ENCODE measurements at regions not wholly inside any gene's neighbourhood (a gene's known extent, or its start where the extent isn't known, plus 50 kb on each side); places are given as distances from the start of the nearest gene placed in this dataset.

DNA sequence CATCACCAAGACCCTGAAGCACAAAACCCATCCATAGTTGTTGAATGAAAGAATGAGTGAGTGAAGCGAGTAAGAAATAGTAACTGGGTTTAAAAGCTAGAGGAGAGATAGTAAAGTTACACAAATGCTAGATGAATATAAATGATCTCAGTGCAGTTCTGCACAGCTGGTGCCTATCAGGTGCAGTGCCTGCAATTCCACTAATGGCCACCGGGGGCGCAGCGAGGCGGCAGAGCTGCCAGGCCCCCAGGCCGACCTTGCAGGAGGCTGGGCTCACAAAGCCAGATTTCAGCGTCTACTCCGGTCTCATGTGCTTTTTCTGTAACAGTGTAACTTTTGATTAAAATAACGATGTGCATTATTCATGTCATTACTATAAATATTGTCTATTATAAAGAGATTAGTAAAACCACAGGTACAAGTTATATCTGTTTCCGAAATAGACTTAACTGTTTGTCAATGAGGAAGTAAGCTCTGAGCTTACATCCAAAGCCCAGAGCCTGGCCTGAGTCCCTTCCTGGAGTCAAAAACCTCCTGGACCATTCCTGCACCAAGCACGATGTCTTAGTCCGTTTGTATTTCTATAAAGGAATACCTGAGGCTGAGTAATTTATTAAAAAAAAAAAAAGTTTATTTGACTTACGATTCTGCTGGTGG is 477.6 kb downstream of the NPHP4 start:
- DNase-seq = peak; percentile 44

DNA sequence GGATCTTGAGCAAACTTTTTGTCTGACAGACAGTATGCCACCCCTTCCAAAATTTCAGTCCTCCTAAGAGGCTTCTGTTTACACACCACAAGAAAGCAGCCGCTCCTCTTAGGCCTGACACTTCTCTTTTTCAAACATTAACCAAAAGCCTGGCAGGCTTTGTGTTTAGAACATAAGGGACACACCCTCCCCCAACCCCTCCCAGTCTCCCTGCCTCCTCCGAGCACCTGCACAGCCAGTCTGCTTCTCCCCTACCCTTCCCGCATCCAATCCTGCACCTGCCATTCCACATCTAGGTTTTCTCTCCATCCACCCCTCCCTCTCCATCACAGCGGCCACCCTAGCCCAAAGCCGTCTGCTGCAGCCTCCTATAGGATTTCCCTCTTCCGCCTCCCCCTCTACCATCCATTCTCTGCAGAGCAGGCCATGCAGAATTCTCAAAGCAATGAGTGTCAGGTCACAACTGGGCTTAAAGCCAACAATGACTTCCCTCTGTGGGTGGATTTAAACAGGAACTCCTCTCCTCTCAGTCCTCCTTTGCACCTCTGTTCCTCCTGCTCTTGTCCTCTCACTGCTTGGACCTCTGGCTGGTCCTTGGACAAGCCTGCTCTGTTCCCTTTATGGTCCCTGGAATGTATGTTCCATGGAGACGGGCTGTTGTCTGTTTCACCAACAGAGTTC is 478.2 kb downstream of the NPHP4 start:
- DNase-seq = no peak

GRCh38 chr1:5513179-5513578 is 479.0 kb downstream of the NPHP4 start:
- no peak for DNase-seq

- no peak for DNase-seq
These were observed 480.7 kb downstream of the NPHP4 start for GRCh38 chr1:5511381-5512097.

- peak; percentile 9 for DNase-seq
These were observed 482.4 kb downstream of the NPHP4 start for GRCh38 chr1:5509664-5510452.

GRCh38 chr1:5508669-5509330 is 483.4 kb downstream of the NPHP4 start:
- no peak for DNase-seq

GRCh38 chr1:5507340-5507739 is 484.9 kb downstream of the NPHP4 start:
- no peak for DNase-seq

DNA sequence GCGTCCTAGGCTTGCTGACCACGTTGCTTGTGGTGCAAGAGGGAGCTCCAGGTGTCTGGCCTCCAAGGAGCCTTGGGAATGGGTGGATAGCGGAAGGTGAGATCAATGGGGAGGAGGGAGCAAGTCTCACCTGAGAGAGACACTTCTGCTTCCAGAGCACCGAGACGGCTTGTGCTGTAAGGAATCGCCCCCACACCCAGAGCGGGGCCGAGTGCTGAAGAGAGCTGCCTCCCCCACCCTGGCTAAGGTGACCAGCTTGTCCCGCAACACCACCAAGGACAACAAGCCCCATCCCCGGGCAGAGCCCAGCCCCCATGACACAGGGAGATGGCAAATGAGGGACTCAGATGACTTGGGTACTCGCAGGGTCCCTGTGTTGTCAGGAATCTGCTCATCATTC is 485.6 kb downstream of the NPHP4 start:
- DNase-seq = no peak

GRCh38 chr1:5505944-5506343 is 486.3 kb downstream of the NPHP4 start:
- DNase-seq = no peak

DNA sequence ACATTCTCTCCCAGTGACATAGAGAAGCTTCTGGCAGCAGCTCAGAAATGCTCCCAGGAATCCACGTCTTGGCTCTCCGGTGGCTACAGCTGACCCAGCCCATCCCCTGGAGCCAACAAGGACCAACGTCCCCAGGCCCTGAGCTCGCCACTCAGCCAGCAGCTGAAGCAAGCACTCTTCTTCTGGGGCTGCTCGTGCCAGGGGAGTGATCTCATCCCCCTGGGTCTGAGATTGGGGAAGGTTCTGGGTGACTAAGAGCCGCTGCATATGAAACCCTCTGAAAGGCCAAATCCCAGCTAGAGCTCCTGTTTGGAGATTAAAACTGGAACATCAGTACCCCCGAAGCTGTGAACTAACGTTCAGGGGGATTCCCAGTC is 487.9 kb downstream of the NPHP4 start:
- DNase-seq = no peak

DNA sequence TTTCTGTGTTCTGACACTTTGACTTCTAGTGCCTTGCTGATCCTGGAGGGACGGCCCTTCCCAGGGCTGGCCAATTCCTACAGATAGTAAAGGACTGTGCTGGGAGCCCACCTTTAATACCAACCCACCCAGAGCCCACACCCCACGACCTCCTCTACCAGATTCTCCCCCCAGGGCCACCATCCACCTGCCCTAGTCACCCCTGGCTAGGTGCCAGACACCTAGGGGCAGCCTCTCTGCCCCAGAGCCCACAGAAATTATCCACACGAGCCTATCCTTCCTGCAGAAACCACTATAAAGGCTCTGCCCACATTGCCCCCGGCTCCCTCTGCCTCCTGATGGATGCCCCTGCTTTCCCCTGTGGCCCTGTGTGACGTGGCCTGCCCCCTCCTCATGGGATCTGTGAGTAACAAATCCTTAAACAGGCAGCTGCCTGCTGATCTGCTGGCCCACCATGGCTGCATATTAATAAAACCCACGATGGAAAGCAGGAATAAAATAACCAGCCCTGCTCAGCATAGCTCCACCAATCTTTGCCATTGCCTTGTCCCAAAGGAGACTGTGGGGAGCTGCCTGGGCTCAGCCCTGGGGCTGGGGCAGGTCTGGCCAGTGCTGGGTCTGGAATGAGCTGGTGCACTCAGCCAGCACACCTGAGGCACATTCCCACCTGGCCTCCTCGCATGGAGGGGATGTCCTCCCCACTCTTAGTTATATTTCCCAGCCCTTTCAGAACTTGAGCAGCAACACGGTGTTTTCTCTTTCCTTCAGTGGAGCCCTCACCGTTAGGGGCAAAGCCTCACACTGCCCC is 488.5 kb downstream of the NPHP4 start:
- no peak for DNase-seq

GRCh38 chr1:5502311-5503194 is 489.7 kb downstream of the NPHP4 start:
- DNase-seq = no peak

DNA sequence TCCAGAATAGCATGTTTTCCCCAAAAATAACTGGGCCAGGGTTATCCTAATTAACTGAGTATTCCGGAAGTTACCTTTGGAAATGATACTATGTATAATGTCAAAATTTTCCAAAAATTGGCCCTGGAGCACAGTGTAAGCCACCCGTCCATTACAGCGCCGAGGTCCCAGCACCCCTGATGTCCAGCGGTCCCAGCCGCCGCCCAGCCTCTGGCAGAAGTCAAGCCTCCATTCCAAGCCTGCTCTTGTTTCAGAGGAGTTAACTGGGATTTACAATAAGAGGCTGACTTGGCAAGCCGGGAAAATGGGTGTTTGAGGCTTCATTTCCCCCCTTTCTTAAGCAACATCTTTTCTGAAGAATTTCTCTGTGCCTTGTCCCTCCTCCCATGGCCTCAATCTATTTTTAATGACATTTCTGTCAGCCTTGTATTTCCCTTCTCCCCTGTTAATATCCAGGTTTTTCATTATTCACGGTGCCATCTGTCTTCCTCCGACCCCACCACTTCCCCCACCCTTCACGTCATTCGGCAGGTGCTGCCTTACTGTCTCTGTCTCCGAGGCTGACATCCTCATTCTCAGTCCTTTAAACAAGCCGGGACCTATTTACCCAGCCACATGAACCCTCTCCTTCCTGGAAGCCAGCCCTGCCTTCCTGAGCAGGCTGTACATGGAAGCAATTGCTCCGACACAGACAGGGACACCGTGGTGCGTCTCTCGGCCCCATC is 490.9 kb downstream of the NPHP4 start:
- no peak for DNase-seq

DNA sequence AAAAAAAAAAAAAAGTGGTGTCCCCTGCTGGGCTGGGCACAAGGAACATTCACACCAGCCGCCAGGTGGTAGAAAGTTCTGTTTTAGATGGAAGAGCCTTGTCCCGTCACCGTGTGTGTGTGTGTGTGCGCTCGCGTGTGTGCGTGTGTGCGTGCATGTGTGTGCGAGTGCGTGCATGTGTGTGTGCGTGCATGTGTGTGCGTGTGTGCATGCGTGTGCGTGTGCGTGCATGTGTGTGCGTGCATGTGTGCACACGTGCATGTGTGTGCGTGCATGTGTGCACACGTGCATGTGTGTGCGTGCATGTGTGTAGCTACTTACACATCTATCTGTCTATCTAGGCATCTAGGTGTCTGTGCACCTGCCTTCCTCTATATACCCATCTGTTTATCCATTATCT is 491.7 kb downstream of the NPHP4 start:
- no peak for DNase-seq

- no peak for DNase-seq
These were observed 494.7 kb downstream of the NPHP4 start for GRCh38 chr1:5497503-5497902.

DNA sequence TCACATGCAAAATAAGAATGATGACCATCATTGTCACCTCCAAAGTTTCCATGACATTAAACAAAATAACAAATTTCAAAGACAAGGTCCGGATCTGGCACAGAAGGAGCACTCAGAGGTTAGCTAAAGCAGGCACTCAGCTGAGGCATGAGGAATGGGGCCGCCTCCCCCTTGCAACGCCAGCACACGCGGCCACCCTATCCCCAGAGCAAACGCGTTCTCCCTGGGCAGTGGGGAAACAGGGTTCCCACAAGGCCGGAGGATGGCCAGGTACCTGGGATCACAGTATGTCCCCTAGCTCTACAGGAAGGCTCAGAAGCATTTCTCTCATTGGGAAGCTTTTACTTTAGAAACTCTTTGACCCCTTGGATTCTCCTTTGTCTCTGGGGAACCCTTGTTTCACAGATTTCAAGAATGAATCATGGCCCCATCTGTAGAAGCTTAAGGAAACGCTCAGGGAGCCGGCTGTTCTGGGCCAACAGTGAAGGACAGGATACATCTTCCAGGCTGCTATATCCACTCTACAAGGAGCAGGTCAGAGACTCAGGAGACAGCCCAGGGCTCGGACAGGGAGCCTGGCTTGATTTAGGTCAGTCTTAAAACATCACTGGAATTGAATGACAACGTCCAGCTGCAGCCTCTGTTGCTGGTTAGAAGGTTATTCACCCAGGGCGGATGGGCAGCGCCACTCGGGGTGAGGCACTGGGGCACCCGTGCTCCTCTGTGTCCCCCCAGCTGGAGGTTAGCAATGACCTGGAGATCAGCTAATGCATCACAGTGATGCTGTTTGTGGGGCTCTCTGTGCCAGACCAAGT is 496.4 kb downstream of the NPHP4 start:
- DNase-seq = no peak

- no peak for DNase-seq
These were observed 497.7 kb downstream of the NPHP4 start for GRCh38 chr1:5494518-5494917.

DNA sequence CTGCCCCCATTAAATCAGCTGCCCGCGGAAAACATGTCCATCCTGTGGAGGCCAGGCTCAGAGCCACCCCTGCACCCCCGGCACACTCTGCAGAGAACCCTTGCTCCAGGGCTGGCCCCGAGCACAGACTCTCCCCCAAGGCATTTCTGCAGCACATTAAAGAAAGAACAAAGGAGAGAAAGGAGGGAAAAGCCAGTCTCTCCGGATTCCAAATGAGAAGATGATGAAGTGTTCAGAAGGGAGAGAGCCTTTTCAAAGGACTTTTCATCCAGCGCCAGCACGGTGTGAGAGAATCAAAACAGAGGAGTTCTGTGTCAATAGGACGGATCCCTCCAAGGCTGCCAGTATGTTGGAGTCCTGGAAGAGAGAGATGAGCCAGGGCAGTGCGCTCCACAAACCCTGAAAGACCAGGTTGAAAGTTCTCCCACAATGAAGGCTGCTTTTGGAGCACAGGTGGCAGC is 498.3 kb downstream of the NPHP4 start:
- no peak for DNase-seq

GRCh38 chr1:5493275-5493674 is 498.9 kb downstream of the NPHP4 start:
- DNase-seq = no peak

Data from NCI-H1694 treated with DMSO at 0.1 percent for 48 hours (cell line).